Brain microvascular endothelial cell (primary cell): ENCODE measurements at regions not wholly inside any gene's neighbourhood (a gene's known extent, or its start where the extent isn't known, plus 50 kb on each side); places are given as distances from the start of the nearest gene placed in this dataset.

Experiments
- DNase-seq: peaks from one replicate; pipeline ENCODE4 v3.0.0-alpha.2; 2020
- H3K27ac ChIP-seq: fragments of 250-450 bp; sonication (Bioruptor Pico); 2 replicates; pipeline ENCODE4 v1.5.1; 2020; ENCODE audit warnings: mild to moderate bottlenecking, moderate library complexity
- H3K27me3 ChIP-seq: fragments of 250-450 bp; sonication (Bioruptor Pico); replicated peaks from 2 replicates; pipeline ENCODE4 v1.5.1; 2020; ENCODE audit warnings: mild to moderate bottlenecking
- H3K36me3 ChIP-seq: fragments of 250-450 bp; sonication (Bioruptor Pico); replicated peaks from 2 replicates; pipeline ENCODE4 v1.5.1; 2020; ENCODE audit warnings: mild to moderate bottlenecking
- H3K4me3 ChIP-seq: 2 replicates; pipeline ENCODE4 v1.5.1; 2011; ENCODE audit warnings: low read depth, mild to moderate bottlenecking, control low read depth, low read length, moderate library complexity
- CTCF ChIP-seq: IDR thresholded peaks from 2 replicates; pipeline ENCODE4 v1.5.1; 2011; ENCODE audit warnings: low read depth, mild to moderate bottlenecking, moderate library complexity, low read length, control low read depth, inconsistent platforms; ENCODE audit errors: missing control alignments
- in situ Hi-C: cut with HindIII; loops from 2 replicates; pipeline ENCODE4 v1.10.0; 2017; ENCODE audit warnings: low sequenced_read_pairs, low pct_ligation_motif_present

GRCh38 chr15:87209891-87210689 lies 1046.4 kb downstream of the NTRK3 start:
- no peak for TF ChIP-seq CTCF
- in situ Hi-C loops = no loop called here
- no peaks in the 10 kb centered on the region for H3K36me3 ChIP-seq
- H3K27me3 ChIP-seq = no peaks in the 10 kb centered on the region
- DNase-seq = no peak
- no peak overlapping the region for H3K27ac ChIP-seq
- H3K4me3 ChIP-seq = no peak overlapping the region

- Histone ChIP-seq H3K36me3 (no peaks in the 10 kb centered on the region), H3K27me3 (no peaks in the 10 kb centered on the region), H3K27ac (no peak overlapping the region), H3K4me3 (no peak overlapping the region)
- no peak for TF ChIP-seq CTCF
- no peak for DNase-seq
- in situ Hi-C loops = no loop called here
These were observed 1048.5 kb downstream of the NTRK3 start for GRCh38 chr15:87207990-87208580.

GRCh38 chr15:87207251-87207650 lies 1049.3 kb downstream of the NTRK3 start:
- Histone ChIP-seq H3K27me3 (no peaks in the 10 kb centered on the region), H3K36me3 (no peaks in the 10 kb centered on the region), H3K27ac (no peak overlapping the region), H3K4me3 (no peak overlapping the region)
- in situ Hi-C loops = no loop called here
- no peak for TF ChIP-seq CTCF
- no peak for DNase-seq

- in situ Hi-C loops = no loop called here
- TF ChIP-seq CTCF = no peak
- Histone ChIP-seq H3K27me3 (no peaks in the 10 kb centered on the region), H3K27ac (no peak overlapping the region), H3K36me3 (no peaks in the 10 kb centered on the region), H3K4me3 (no peak overlapping the region)
- no peak for DNase-seq
These were observed 1054.6 kb downstream of the NTRK3 start for GRCh38 chr15:87201986-87202385.

- in situ Hi-C loops = no loop called here
- H3K4me3 ChIP-seq = no peak overlapping the region
- H3K27ac ChIP-seq = no peak overlapping the region
- no peaks in the 10 kb centered on the region for H3K36me3 ChIP-seq
- no peaks in the 10 kb centered on the region for H3K27me3 ChIP-seq
- TF ChIP-seq CTCF = no peak
- DNase-seq = no peak
These were observed 1056.4 kb downstream of the NTRK3 start for GRCh38 chr15:87200149-87200548.
